ENCODE measurements at regions not wholly inside any gene's neighbourhood (a gene's known extent, or its start where the extent isn't known, plus 50 kb on each side); places are given as distances from the start of the nearest gene placed in this dataset.

- TF ChIP-seq, protein P1, sequence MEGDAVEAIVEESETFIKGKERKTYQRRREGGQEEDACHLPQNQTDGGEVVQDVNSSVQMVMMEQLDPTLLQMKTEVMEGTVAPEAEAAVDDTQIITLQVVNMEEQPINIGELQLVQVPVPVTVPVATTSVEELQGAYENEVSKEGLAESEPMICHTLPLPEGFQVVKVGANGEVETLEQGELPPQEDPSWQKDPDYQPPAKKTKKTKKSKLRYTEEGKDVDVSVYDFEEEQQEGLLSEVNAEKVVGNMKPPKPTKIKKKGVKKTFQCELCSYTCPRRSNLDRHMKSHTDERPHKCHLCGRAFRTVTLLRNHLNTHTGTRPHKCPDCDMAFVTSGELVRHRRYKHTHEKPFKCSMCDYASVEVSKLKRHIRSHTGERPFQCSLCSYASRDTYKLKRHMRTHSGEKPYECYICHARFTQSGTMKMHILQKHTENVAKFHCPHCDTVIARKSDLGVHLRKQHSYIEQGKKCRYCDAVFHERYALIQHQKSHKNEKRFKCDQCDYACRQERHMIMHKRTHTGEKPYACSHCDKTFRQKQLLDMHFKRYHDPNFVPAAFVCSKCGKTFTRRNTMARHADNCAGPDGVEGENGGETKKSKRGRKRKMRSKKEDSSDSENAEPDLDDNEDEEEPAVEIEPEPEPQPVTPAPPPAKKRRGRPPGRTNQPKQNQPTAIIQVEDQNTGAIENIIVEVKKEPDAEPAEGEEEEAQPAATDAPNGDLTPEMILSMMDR (IDR thresholded peaks at IDR 0.05; ENCODE audit: insufficient read depth, low read depth, low read length): no peak
- no peak for DNase-seq (ENCODE audit: low read depth)
- H3K4me3 ChIP-seq (ENCODE audit: low read depth, low read length): no peak overlapping the region
These were observed 391.0 kb downstream of the MAGEB5 start for GRCh38 chrX:26606971-26607370.

GRCh38 chrX:26597981-26598380 is 382.0 kb downstream of the MAGEB5 start:
- no peak overlapping the region for H3K4me3 ChIP-seq (ENCODE audit: low read depth, low read length)
- TF ChIP-seq, protein P1 (IDR thresholded peaks at IDR 0.05; ENCODE audit: insufficient read depth, low read depth, low read length): no peak
- no peak for DNase-seq (ENCODE audit: low read depth)

DNA sequence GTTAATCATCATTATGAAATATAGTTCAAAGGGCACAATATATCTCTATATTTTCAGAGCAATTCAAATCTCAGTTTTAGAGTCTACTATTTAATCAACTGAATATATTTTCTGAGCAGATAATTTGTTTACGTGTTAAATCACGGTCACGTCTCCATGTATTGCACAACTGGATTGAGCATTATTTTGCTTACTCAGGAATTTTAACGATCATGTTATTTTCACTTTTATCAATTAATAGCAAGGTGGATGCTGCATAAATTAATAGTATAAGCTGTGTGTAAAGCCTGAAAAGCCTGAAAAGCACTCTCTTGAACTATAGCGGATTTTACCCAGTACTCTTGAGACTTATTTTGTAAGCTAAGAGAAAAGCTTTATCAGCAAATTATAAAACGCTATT is 374.9 kb downstream of the MAGEB5 start:
- TF ChIP-seq, protein P1 (IDR thresholded peaks at IDR 0.05; ENCODE audit: insufficient read depth, low read depth, low read length): no peak
- DNase-seq (ENCODE audit: low read depth): no peak
- no peak overlapping the region for H3K4me3 ChIP-seq (ENCODE audit: low read depth, low read length)

DNA sequence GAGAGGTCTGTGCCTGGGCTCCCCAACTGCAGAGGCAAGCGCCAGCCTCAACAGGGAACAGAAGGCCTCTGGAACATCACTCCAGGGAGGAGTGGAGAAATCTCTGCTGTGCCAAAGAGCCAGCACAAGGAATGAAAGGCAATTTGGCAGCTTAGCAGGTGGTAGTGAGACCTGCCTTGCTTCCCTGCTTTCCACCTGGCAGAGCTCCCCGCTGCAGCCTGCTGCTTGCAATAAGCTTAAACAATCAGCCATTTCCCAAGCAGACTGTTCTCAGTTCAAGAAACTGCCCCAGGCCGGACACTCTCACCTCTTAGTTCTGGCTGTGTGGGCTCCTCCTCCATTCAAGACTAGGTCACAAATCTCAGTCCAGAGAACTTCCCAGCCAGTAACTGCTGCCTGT is 370.6 kb downstream of the MAGEB5 start:
- no peak for DNase-seq (ENCODE audit: low read depth)
- TF ChIP-seq, protein P1 (IDR thresholded peaks at IDR 0.05; ENCODE audit: insufficient read depth, low read depth, low read length): no peak
- H3K4me3 ChIP-seq (ENCODE audit: low read depth, low read length): no peak overlapping the region

- TF ChIP-seq, protein P1 (IDR thresholded peaks at IDR 0.05; ENCODE audit: insufficient read depth, low read depth, low read length): no peak
- no peak overlapping the region for H3K4me3 ChIP-seq (ENCODE audit: low read depth, low read length)
- no peak for DNase-seq (ENCODE audit: low read depth)
These were observed 365.1 kb downstream of the MAGEB5 start for GRCh38 chrX:26581091-26581490.

GRCh38 chrX:26580021-26580420 is 364.1 kb downstream of the MAGEB5 start:
- no peak for DNase-seq (ENCODE audit: low read depth)
- H3K4me3 ChIP-seq (ENCODE audit: low read depth, low read length): no peak overlapping the region
- TF ChIP-seq, protein P1 (IDR thresholded peaks at IDR 0.05; ENCODE audit: insufficient read depth, low read depth, low read length): no peak

- TF ChIP-seq, protein P1 (IDR thresholded peaks at IDR 0.05; ENCODE audit: insufficient read depth, low read depth, low read length): no peak
These were observed 358.3 kb downstream of the MAGEB5 start for GRCh38 chrX:26574234-26574633.

More at GRCh38 chrX:26574234-26574633, 358.3 kb downstream of the MAGEB5 start:
- no peak overlapping the region for H3K4me3 ChIP-seq (ENCODE audit: low read depth, low read length)
- no peak for DNase-seq (ENCODE audit: low read depth)
